Lower lobe of right lung (tissue), 2 donors: ENCODE measurements at regions not wholly inside any gene's neighbourhood (a gene's known extent, or its start where the extent isn't known, plus 50 kb on each side); places are given as distances from the start of the nearest gene placed in this dataset.

Source experiments
- ATAC-seq, 2 donors: fragments of 200-7000 bp; cut with Tn5 transposase; one replicate each; pipeline ENCODE4 v1.9.1; 2020 to 2022; ENCODE audit warnings: mild to moderate bottlenecking in 2 of 2, moderate library complexity in 2 of 2
- DNase-seq: peaks from one replicate; pipeline ENCODE4 v3.0.0-alpha.2; 2020
- H3K27ac ChIP-seq: fragments of 200-600 bp; one replicate; pipeline ENCODE4 v1.8.0; 2022
- H3K27me3 ChIP-seq: fragments of 200-600 bp; one replicate; pipeline ENCODE4 v1.8.0; 2022; ENCODE audit warnings: low read depth
- H3K36me3 ChIP-seq: fragments of 200-600 bp; one replicate; pipeline ENCODE4 v1.8.0; 2022; ENCODE audit warnings: mild to moderate bottlenecking
- H3K4me1 ChIP-seq: fragments of 200-600 bp; one replicate; pipeline ENCODE4 v1.8.0; 2022
- H3K4me3 ChIP-seq: fragments of 200-600 bp; one replicate; pipeline ENCODE4 v1.8.0; 2022; ENCODE audit warnings: mild to moderate bottlenecking
- H3K9me3 ChIP-seq: fragments of 200-600 bp; one replicate; pipeline ENCODE4 v1.8.0; 2022
- CTCF ChIP-seq: fragments of 200-600 bp; IDR thresholded peaks from one replicate; pipeline ENCODE4 v1.8.0; 2022; ENCODE audit warnings: antibody characterized with exemption, mild to moderate bottlenecking
- intact Hi-C: fragments of 100-400 bp; cut with DNase I; formaldehyde crosslinking; loops from one replicate; pipeline ENCODE4 v1.11.0; 2022
- donor health status: DM: no; HTN: yes; CAD: no; lungs with severe emphysema.

GRCh38 chr12:32031109-32031508 is 71.9 kb downstream of the RESF1 start:
- no peaks in the 10 kb centered on the region for H3K36me3 ChIP-seq
- H3K9me3 ChIP-seq: no peaks in the 10 kb centered on the region
- no peaks in the 10 kb centered on the region for H3K4me1 ChIP-seq
- ATAC-seq (peak in 1 of 2 donors; percentile 41), DNase-seq (no peak)
- H3K27ac ChIP-seq: no peak overlapping the region
- H3K27me3 ChIP-seq: no peaks in the 10 kb centered on the region
- TF ChIP-seq CTCF: no peak
- intact Hi-C loops: no loop called here
- H3K4me3 ChIP-seq: no peak overlapping the region

- no peak for ATAC-seq
- no peaks in the 10 kb centered on the region for H3K9me3 ChIP-seq
These were observed 73.1 kb downstream of the RESF1 start for GRCh38 chr12:32032205-32032810.

GRCh38 chr12:32033406-32033805 is 73.2 kb upstream of the BICD1 start:
- H3K9me3 ChIP-seq: no peaks in the 10 kb centered on the region
- no peak for ATAC-seq
- intact Hi-C loops: no loop called here
- H3K36me3 ChIP-seq: no peaks in the 10 kb centered on the region
- H3K4me1 ChIP-seq: no peaks in the 10 kb centered on the region
- H3K27me3 ChIP-seq: no peaks in the 10 kb centered on the region
- H3K4me3 ChIP-seq: no peak overlapping the region
- H3K27ac ChIP-seq: no peak overlapping the region
- no peak for TF ChIP-seq CTCF
- DNase-seq: no peak

More at GRCh38 chr12:32032205-32032810, 73.1 kb downstream of the RESF1 start:
- Histone ChIP-seq H3K27ac (no peak overlapping the region), H3K4me1 (no peaks in the 10 kb centered on the region), H3K27me3 (no peaks in the 10 kb centered on the region), H3K4me3 (no peak overlapping the region), H3K36me3 (no peaks in the 10 kb centered on the region)
- no peak for TF ChIP-seq CTCF
- intact Hi-C loops: no loop called here
- no peak for DNase-seq

GRCh38 chr12:32034045-32034444 is 72.6 kb upstream of the BICD1 start:
- Histone ChIP-seq H3K4me1 (no peaks in the 10 kb centered on the region), H3K27ac (no peak overlapping the region), H3K9me3 (no peaks in the 10 kb centered on the region), H3K36me3 (no peaks in the 10 kb centered on the region), H3K27me3 (no peaks in the 10 kb centered on the region), H3K4me3 (no peak overlapping the region)
- TF ChIP-seq CTCF: no peak
- ATAC-seq (no peak), DNase-seq (no peak)
- intact Hi-C loops: no loop called here

- intact Hi-C loops: no loop called here
- Histone ChIP-seq H3K4me3 (no peak overlapping the region), H3K36me3 (no peaks in the 10 kb centered on the region), H3K4me1 (no peaks in the 10 kb centered on the region), H3K27ac (no peak overlapping the region), H3K9me3 (no peaks in the 10 kb centered on the region), H3K27me3 (no peaks in the 10 kb centered on the region)
- ATAC-seq: no peak
- TF ChIP-seq CTCF: no peak
- no peak for DNase-seq
These were observed 70.0 kb upstream of the BICD1 start for GRCh38 chr12:32036477-32037263.
